Sigmoid colon (tissue), 6 donors: ENCODE measurements at regions not wholly inside any gene's neighbourhood (a gene's known extent, or its start where the extent isn't known, plus 50 kb on each side); places are given as distances from the start of the nearest gene placed in this dataset.

Source experiments
- DNase-seq: peaks from one replicate; pipeline ENCODE4 v3.0.0-alpha.2; 2019
- H3K27ac ChIP-seq, 4 donors: fragments of 200-600 bp; sonication (generic); one replicate each; pipeline ENCODE4 v1.5.1; 2016 to 2019; ENCODE audit warnings: mild to moderate bottlenecking in 1 of 4
- H3K27me3 ChIP-seq, 3 donors: fragments of 200-600 bp; sonication (generic); one replicate each; pipeline ENCODE4 v1.5.1; 2019; ENCODE audit warnings: mild to moderate bottlenecking in 1 of 3
- H3K36me3 ChIP-seq, 4 donors: fragments of 200-600 bp; sonication (generic); one replicate each; pipeline ENCODE4 v1.5.1; 2016 to 2019
- H3K4me1 ChIP-seq, 4 donors: fragments of 200-600 bp; sonication (generic); one replicate each; pipeline ENCODE4 v1.5.1; 2017 to 2019
- H3K4me3 ChIP-seq, 4 donors: fragments of 200-600 bp; sonication (generic); one replicate each; pipeline ENCODE4 v1.5.1; 2017 to 2019; ENCODE audit warnings: mild to moderate bottlenecking in 2 of 4, moderate library complexity in 1 of 4
- H3K9me3 ChIP-seq, 4 donors: fragments of 200-600 bp in 3 of 4; sonication (generic) in 3 of 4; one replicate each; pipeline versions ENCODE4 v1.5.1 to v1.6.1; 2013 to 2019
- EP300 ChIP-seq, 4 donors: sonication (generic); formaldehyde crosslinking; IDR thresholded peaks; one replicate each; pipeline ENCODE4 v1.6.1; 2017; ENCODE audit warnings: antibody characterized with exemption in 4 of 4
- POLR2A ChIP-seq, 2 donors: fragments of 450-650 bp; IDR thresholded peaks; one replicate each; pipeline ENCODE4 v1.6.1; 2016; ENCODE audit warnings: antibody characterized with exemption in 2 of 2, mild to moderate bottlenecking in 2 of 2, moderate library complexity in 2 of 2
- POLR2AphosphoS5 ChIP-seq, 4 donors: sonication (generic); formaldehyde crosslinking; IDR thresholded peaks; one replicate each; pipeline ENCODE4 v1.6.1; 2017; ENCODE audit warnings: antibody characterized with exemption in 4 of 4
- WGBS, 2 donors: extraction: QIAGEN DNeasy Blood & Tissue Kit; methylation state at CpG; one replicate each; pipeline ENCODE4 v1.1.7; 2013; 5-methylcytosine and 5-hydroxymethylcytosine counted together
- intact Hi-C: fragments of 100-400 bp; cut with DNase I; formaldehyde crosslinking; loops from one replicate; pipeline ENCODE4 v1.15.1; 2023
- TF ChIP-seq, protein P1 (sequence below), 4 experiments: fragments of 450-650 bp in 3 of 4; fragments of 200-600 bp in 1 of 4; IDR thresholded peaks; one replicate each; pipeline ENCODE4 v1.5.1; 2016 to 2019; ENCODE audit warnings: antibody characterized with exemption in 4 of 4, mild to moderate bottlenecking in 3 of 4, moderate library complexity in 2 of 4
- donor health status: healthy with polysubstance abuse.
- donor health status: healthy.

- no peak for TF ChIP-seq POLR2AphosphoS5 (IDR thresholded peaks at IDR 0.05)
- TF ChIP-seq EP300 (IDR thresholded peaks at IDR 0.05) = no peak
- TF ChIP-seq POLR2A (IDR thresholded peaks at IDR 0.05) = no peak
- TF ChIP-seq, protein P1, sequence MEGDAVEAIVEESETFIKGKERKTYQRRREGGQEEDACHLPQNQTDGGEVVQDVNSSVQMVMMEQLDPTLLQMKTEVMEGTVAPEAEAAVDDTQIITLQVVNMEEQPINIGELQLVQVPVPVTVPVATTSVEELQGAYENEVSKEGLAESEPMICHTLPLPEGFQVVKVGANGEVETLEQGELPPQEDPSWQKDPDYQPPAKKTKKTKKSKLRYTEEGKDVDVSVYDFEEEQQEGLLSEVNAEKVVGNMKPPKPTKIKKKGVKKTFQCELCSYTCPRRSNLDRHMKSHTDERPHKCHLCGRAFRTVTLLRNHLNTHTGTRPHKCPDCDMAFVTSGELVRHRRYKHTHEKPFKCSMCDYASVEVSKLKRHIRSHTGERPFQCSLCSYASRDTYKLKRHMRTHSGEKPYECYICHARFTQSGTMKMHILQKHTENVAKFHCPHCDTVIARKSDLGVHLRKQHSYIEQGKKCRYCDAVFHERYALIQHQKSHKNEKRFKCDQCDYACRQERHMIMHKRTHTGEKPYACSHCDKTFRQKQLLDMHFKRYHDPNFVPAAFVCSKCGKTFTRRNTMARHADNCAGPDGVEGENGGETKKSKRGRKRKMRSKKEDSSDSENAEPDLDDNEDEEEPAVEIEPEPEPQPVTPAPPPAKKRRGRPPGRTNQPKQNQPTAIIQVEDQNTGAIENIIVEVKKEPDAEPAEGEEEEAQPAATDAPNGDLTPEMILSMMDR (IDR thresholded peaks at IDR 0.05) = no peak
- Histone ChIP-seq H3K27ac (no peak overlapping the region), H3K4me3 (no peak overlapping the region), H3K9me3 (no peaks in the 10 kb centered on the region), H3K4me1 (no peaks in the 10 kb centered on the region), H3K27me3 (no peaks in the 10 kb centered on the region), H3K36me3 (no peaks in the 10 kb centered on the region)
- intact Hi-C loops = no loop called here
- WGBS, 2 donors = 55 to 69% methylated on average over 2 of the region's 2 CpGs
- DNase-seq = no peak
Measured at GRCh38 chr9:86549920-86550319, 195.7 kb upstream of the TUT7 start.

DNA sequence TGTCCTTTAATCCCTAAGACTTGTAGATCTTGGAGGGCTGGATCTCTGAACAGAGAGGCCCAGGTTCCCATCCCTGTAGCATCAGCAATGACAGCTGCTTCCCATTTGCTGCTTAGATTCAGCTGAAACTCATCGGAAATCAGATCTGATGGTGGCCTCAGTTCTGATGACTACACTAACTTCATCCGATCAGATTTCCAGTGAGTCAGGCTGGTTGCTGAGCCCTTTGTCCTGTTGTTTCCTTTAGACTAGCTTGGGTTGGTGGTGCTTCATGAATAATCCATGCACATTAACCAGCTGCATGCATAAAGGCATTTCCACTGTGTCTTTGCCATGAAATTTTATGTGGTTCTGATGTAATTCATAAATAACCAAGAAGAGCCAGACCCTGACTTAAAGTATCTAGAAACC, 195.2 kb upstream of the TUT7 start:
- H3K27ac ChIP-seq = no peak overlapping the region
- no peaks in the 10 kb centered on the region for H3K27me3 ChIP-seq
- H3K36me3 ChIP-seq = no peaks in the 10 kb centered on the region
- intact Hi-C loops = no loop called here
- no peak overlapping the region for H3K4me3 ChIP-seq
- 84 to 94% methylated on average over 2 of the region's 2 CpGs for WGBS, 2 donors
- DNase-seq = no peak
- TF ChIP-seq POLR2A (IDR thresholded peaks at IDR 0.05) (no peak), EP300 (IDR thresholded peaks at IDR 0.05) (no peak), POLR2AphosphoS5 (IDR thresholded peaks at IDR 0.05) (no peak)
- TF ChIP-seq, protein P1 (IDR thresholded peaks at IDR 0.05) = no peak
- H3K4me1 ChIP-seq = no peaks in the 10 kb centered on the region
- no peaks in the 10 kb centered on the region for H3K9me3 ChIP-seq

- Histone ChIP-seq H3K4me1 (no peaks in the 10 kb centered on the region), H3K27ac (no peak overlapping the region), H3K27me3 (no peaks in the 10 kb centered on the region), H3K9me3 (no peaks in the 10 kb centered on the region), H3K4me3 (no peak overlapping the region), H3K36me3 (no peaks in the 10 kb centered on the region)
- no peak for DNase-seq
- TF ChIP-seq POLR2AphosphoS5 (IDR thresholded peaks at IDR 0.05) (no peak), EP300 (IDR thresholded peaks at IDR 0.05) (no peak), POLR2A (IDR thresholded peaks at IDR 0.05) (no peak)
- TF ChIP-seq, protein P1 (IDR thresholded peaks at IDR 0.05) = no peak
- intact Hi-C loops = no loop called here
- WGBS, 2 donors = 90 to 94% methylated on average over 4 of the region's 4 CpGs
Measured at GRCh38 chr9:86548220-86548619, 194.0 kb upstream of the TUT7 start.

GRCh38 chr9:86547571-86547970, 193.4 kb upstream of the TUT7 start:
- no peak for DNase-seq
- no peaks in the 10 kb centered on the region for H3K27me3 ChIP-seq
- H3K4me1 ChIP-seq = no peaks in the 10 kb centered on the region
- TF ChIP-seq POLR2A (IDR thresholded peaks at IDR 0.05) (no peak), POLR2AphosphoS5 (IDR thresholded peaks at IDR 0.05) (no peak), EP300 (IDR thresholded peaks at IDR 0.05) (no peak)
- TF ChIP-seq, protein P1 (IDR thresholded peaks at IDR 0.05) = no peak
- no peaks in the 10 kb centered on the region for H3K36me3 ChIP-seq
- no peak overlapping the region for H3K4me3 ChIP-seq
- H3K27ac ChIP-seq = no peak overlapping the region
- no peaks in the 10 kb centered on the region for H3K9me3 ChIP-seq
- intact Hi-C loops = no loop called here

GRCh38 chr9:86546712-86547111, 192.5 kb upstream of the TUT7 start:
- Histone ChIP-seq H3K4me3 (no peak overlapping the region), H3K27ac (no peak overlapping the region), H3K4me1 (no peaks in the 10 kb centered on the region), H3K27me3 (no peaks in the 10 kb centered on the region), H3K9me3 (no peaks in the 10 kb centered on the region), H3K36me3 (no peaks in the 10 kb centered on the region)
- DNase-seq = no peak
- TF ChIP-seq EP300 (IDR thresholded peaks at IDR 0.05) (no peak), POLR2AphosphoS5 (IDR thresholded peaks at IDR 0.05) (no peak), POLR2A (IDR thresholded peaks at IDR 0.05) (no peak)
- 86 to 89% methylated on average over 5 of the region's 5 CpGs for WGBS, 2 donors
- intact Hi-C loops = no loop called here
